Sigmoid colon (tissue), 4 donors: ENCODE measurements at regions not wholly inside any gene's neighbourhood (a gene's known extent, or its start where the extent isn't known, plus 50 kb on each side); places are given as distances from the start of the nearest gene placed in this dataset.

Source experiments
- CTCF ChIP-seq, 4 experiments: fragments of 450-650 bp in 3 of 4; fragments of 200-600 bp in 1 of 4; IDR thresholded peaks; one replicate each; pipeline ENCODE4 v1.5.1; 2016 to 2019; ENCODE audit warnings: antibody characterized with exemption in 4 of 4, mild to moderate bottlenecking in 3 of 4, moderate library complexity in 2 of 4
- EP300 ChIP-seq, 4 donors: sonication (generic); formaldehyde crosslinking; IDR thresholded peaks; one replicate each; pipeline ENCODE4 v1.6.1; 2017; ENCODE audit warnings: antibody characterized with exemption in 4 of 4

- no peak for TF ChIP-seq CTCF (IDR thresholded peaks at IDR 0.05)
- no peak for TF ChIP-seq EP300 (IDR thresholded peaks at IDR 0.05)
These were observed 138.5 kb downstream of the TMEM200C start for GRCh38 chr18:5756823-5757222.
